HG02759 (cell line): ENCODE measurements at regions not wholly inside any gene's neighbourhood (a gene's known extent, or its start where the extent isn't known, plus 50 kb on each side); places are given as distances from the start of the nearest gene placed in this dataset.
"Not testable (repeated sequence)": the region's sequence is repeated elsewhere in the genome, so short reads cannot be mapped to it uniquely, and the experiment has no call there.

ENCODE experiments used
- ATAC-seq: cut with Tn5 transposase; IDR thresholded peaks from one replicate; pipeline ENCODE4 v1.9.1; 2021; ENCODE audit warnings: mild to moderate bottlenecking, moderate library complexity; ENCODE audit not compliant: unreplicated experiment

GRCh38 chr5:57777174-57777581, 294.6 kb upstream of the ACTBL2 start:
- ATAC-seq, result no peak

GRCh38 chr5:57776035-57776434, 293.4 kb upstream of the ACTBL2 start:
- no peak for ATAC-seq

- ATAC-seq, result no peak
Measured at GRCh38 chr5:57774439-57774838, 291.8 kb upstream of the ACTBL2 start.

- ATAC-seq, result no peak
Measured at GRCh38 chr5:57772512-57772911, 289.9 kb upstream of the ACTBL2 start.

- ATAC-seq, result no peak
Measured at GRCh38 chr5:57770039-57770438, 287.4 kb upstream of the ACTBL2 start.

GRCh38 chr5:57768745-57769144, 286.1 kb upstream of the ACTBL2 start:
- ATAC-seq, result no peak

- no peak for ATAC-seq
Measured at GRCh38 chr5:57764479-57765089, 282.0 kb upstream of the ACTBL2 start.

GRCh38 chr5:57761513-57761912, 278.9 kb upstream of the ACTBL2 start:
- no peak for ATAC-seq

GRCh38 chr5:57754616-57755015, 272.0 kb upstream of the ACTBL2 start:
- ATAC-seq, result no peak

- ATAC-seq, result no peak
Measured at GRCh38 chr5:57753446-57753845, 270.8 kb upstream of the ACTBL2 start.

- no peak for ATAC-seq
Measured at GRCh38 chr5:57751710-57752109, 269.1 kb upstream of the ACTBL2 start.

GRCh38 chr5:57750891-57751290, 268.3 kb upstream of the ACTBL2 start:
- ATAC-seq, result no peak

- no peak for ATAC-seq
Measured at GRCh38 chr5:57750282-57750681, 267.7 kb upstream of the ACTBL2 start.

GRCh38 chr5:57749396-57749795, 266.8 kb upstream of the ACTBL2 start:
- no peak for ATAC-seq

- ATAC-seq, result no peak
Measured at GRCh38 chr5:57745700-57746651, 263.4 kb upstream of the ACTBL2 start.

- ATAC-seq, result no peak
Measured at GRCh38 chr5:57745029-57745428, 262.4 kb upstream of the ACTBL2 start.

- ATAC-seq, result no peak
Measured at GRCh38 chr5:57741336-57741735, 258.7 kb upstream of the ACTBL2 start.

- ATAC-seq, result no peak
Measured at GRCh38 chr5:57738787-57739186, 256.2 kb upstream of the ACTBL2 start.

- no peak for ATAC-seq
Measured at GRCh38 chr5:57738301-57738700, 255.7 kb upstream of the ACTBL2 start.

- no peak for ATAC-seq
Measured at GRCh38 chr5:57736716-57737115, 254.1 kb upstream of the ACTBL2 start.

- ATAC-seq, result not testable (repeated sequence)
Measured at GRCh38 chr5:57735279-57736153, 252.9 kb upstream of the ACTBL2 start.
